ENCODE measurements at regions not wholly inside any gene's neighbourhood (a gene's known extent, or its start where the extent isn't known, plus 50 kb on each side); places are given as distances from the start of the nearest gene placed in this dataset.
"Not testable (repeated sequence)": the region's sequence is repeated elsewhere in the genome, so short reads cannot be mapped to it uniquely, and the experiment has no call there.

GRCh38 chr20:57780398-57780797 lies 70.6 kb upstream of the PMEPA1 start:
- Histone ChIP-seq H3K27me3 (ENCODE audit: control insufficient read depth, insufficient read depth, low read length) (no peaks in the 10 kb centered on the region), H3K36me3 (replicated peaks; ENCODE audit: control insufficient read depth, insufficient read depth, low read length) (no peaks in the 10 kb centered on the region), H3K4me3 (ENCODE audit: insufficient read depth, low read depth, low read length) (no peak overlapping the region)
- no peak for DNase-seq

- Histone ChIP-seq H3K36me3 (replicated peaks; ENCODE audit: control insufficient read depth, insufficient read depth, low read length) (no peaks in the 10 kb centered on the region), H3K4me3 (ENCODE audit: insufficient read depth, low read depth, low read length) (no peak overlapping the region), H3K27me3 (ENCODE audit: control insufficient read depth, insufficient read depth, low read length) (no peaks in the 10 kb centered on the region)
- peak; percentile 65 for DNase-seq
Observed at GRCh38 chr20:57779401-57780003, 69.7 kb upstream of the PMEPA1 start.

- no peaks in the 10 kb centered on the region for H3K36me3 ChIP-seq (replicated peaks; ENCODE audit: control insufficient read depth, insufficient read depth, low read length)
- H3K4me3 ChIP-seq (ENCODE audit: insufficient read depth, low read depth, low read length): no peak overlapping the region
- no peak for DNase-seq
- H3K27me3 ChIP-seq (ENCODE audit: control insufficient read depth, insufficient read depth, low read length): no peaks in the 10 kb centered on the region
Observed at GRCh38 chr20:57777911-57778310, 68.1 kb upstream of the PMEPA1 start.

GRCh38 chr20:57774951-57775350 lies 65.1 kb upstream of the PMEPA1 start:
- Histone ChIP-seq H3K36me3 (replicated peaks; ENCODE audit: control insufficient read depth, insufficient read depth, low read length) (no peaks in the 10 kb centered on the region), H3K27me3 (ENCODE audit: control insufficient read depth, insufficient read depth, low read length) (no peaks in the 10 kb centered on the region), H3K4me3 (ENCODE audit: insufficient read depth, low read depth, low read length) (no peak overlapping the region)
- no peak for DNase-seq

GRCh38 chr20:57774111-57774880 lies 64.5 kb upstream of the PMEPA1 start:
- Histone ChIP-seq H3K36me3 (replicated peaks; ENCODE audit: control insufficient read depth, insufficient read depth, low read length) (no peaks in the 10 kb centered on the region), H3K27me3 (ENCODE audit: control insufficient read depth, insufficient read depth, low read length) (no peaks in the 10 kb centered on the region), H3K4me3 (ENCODE audit: insufficient read depth, low read depth, low read length) (no peak overlapping the region)
- DNase-seq: no peak

- Histone ChIP-seq H3K36me3 (replicated peaks; ENCODE audit: control insufficient read depth, insufficient read depth, low read length) (no peaks in the 10 kb centered on the region), H3K4me3 (ENCODE audit: insufficient read depth, low read depth, low read length) (no peak overlapping the region), H3K27me3 (ENCODE audit: control insufficient read depth, insufficient read depth, low read length) (no peaks in the 10 kb centered on the region)
- DNase-seq: peak; percentile 11
Observed at GRCh38 chr20:57773059-57773815, 63.4 kb upstream of the PMEPA1 start.

GRCh38 chr20:57772349-57772964 lies 62.6 kb upstream of the PMEPA1 start:
- Histone ChIP-seq H3K36me3 (replicated peaks; ENCODE audit: control insufficient read depth, insufficient read depth, low read length) (no peaks in the 10 kb centered on the region), H3K27me3 (ENCODE audit: control insufficient read depth, insufficient read depth, low read length) (no peaks in the 10 kb centered on the region), H3K4me3 (ENCODE audit: insufficient read depth, low read depth, low read length) (no peak overlapping the region)
- peak; percentile 65 for DNase-seq

GRCh38 chr20:57770852-57771720 lies 61.3 kb upstream of the PMEPA1 start:
- Histone ChIP-seq H3K4me3 (ENCODE audit: insufficient read depth, low read depth, low read length) (no peak overlapping the region), H3K27me3 (ENCODE audit: control insufficient read depth, insufficient read depth, low read length) (no peaks in the 10 kb centered on the region), H3K36me3 (replicated peaks; ENCODE audit: control insufficient read depth, insufficient read depth, low read length) (no peaks in the 10 kb centered on the region)
- peak; percentile 9 for DNase-seq

GRCh38 chr20:57770401-57770800 lies 60.6 kb upstream of the PMEPA1 start:
- H3K36me3 ChIP-seq (replicated peaks; ENCODE audit: control insufficient read depth, insufficient read depth, low read length); H3K4me3 ChIP-seq (ENCODE audit: insufficient read depth, low read depth, low read length); H3K27me3 ChIP-seq (ENCODE audit: control insufficient read depth, insufficient read depth, low read length); DNase-seq: not testable (repeated sequence)

GRCh38 chr20:57769756-57770155 lies 59.9 kb upstream of the PMEPA1 start:
- Histone ChIP-seq H3K4me3 (ENCODE audit: insufficient read depth, low read depth, low read length) (no peak overlapping the region), H3K27me3 (ENCODE audit: control insufficient read depth, insufficient read depth, low read length) (no peaks in the 10 kb centered on the region), H3K36me3 (replicated peaks; ENCODE audit: control insufficient read depth, insufficient read depth, low read length) (no peaks in the 10 kb centered on the region)
- no peak for DNase-seq

GRCh38 chr20:57768519-57768918 lies 58.7 kb upstream of the PMEPA1 start:
- Histone ChIP-seq H3K27me3 (ENCODE audit: control insufficient read depth, insufficient read depth, low read length) (no peaks in the 10 kb centered on the region), H3K4me3 (ENCODE audit: insufficient read depth, low read depth, low read length) (no peak overlapping the region), H3K36me3 (replicated peaks; ENCODE audit: control insufficient read depth, insufficient read depth, low read length) (no peaks in the 10 kb centered on the region)
- no peak for DNase-seq

GRCh38 chr20:57767441-57767840 lies 57.6 kb upstream of the PMEPA1 start:
- DNase-seq: no peak
- no peaks in the 10 kb centered on the region for H3K36me3 ChIP-seq (replicated peaks; ENCODE audit: control insufficient read depth, insufficient read depth, low read length)
- H3K27me3 ChIP-seq (ENCODE audit: control insufficient read depth, insufficient read depth, low read length): no peaks in the 10 kb centered on the region
- no peak overlapping the region for H3K4me3 ChIP-seq (ENCODE audit: insufficient read depth, low read depth, low read length)

- Histone ChIP-seq H3K36me3 (replicated peaks; ENCODE audit: control insufficient read depth, insufficient read depth, low read length) (no peaks in the 10 kb centered on the region), H3K27me3 (ENCODE audit: control insufficient read depth, insufficient read depth, low read length) (no peaks in the 10 kb centered on the region), H3K4me3 (ENCODE audit: insufficient read depth, low read depth, low read length) (no peak overlapping the region)
- DNase-seq: no peak
Observed at GRCh38 chr20:57763235-57763595, 53.4 kb upstream of the PMEPA1 start.
